Endothelial cell of umbilical vein (primary cell): ENCODE measurements at regions not wholly inside any gene's neighbourhood (a gene's known extent, or its start where the extent isn't known, plus 50 kb on each side); places are given as distances from the start of the nearest gene placed in this dataset.

Experiments used
- BruUV-seq: library from RNA; stranded (reverse); fragments of 400-500 nt; replicated peaks from 2 replicates; lab custom pipeline; 2021; lab: Mats Ljungman, UMichigan
- CTCF ChIA-PET: fragments of 300-600, 350-600 bp; sonication (Branson Sonifier 250); formaldehyde crosslinking; loops from one replicate; lab custom pipeline; 2021; ENCODE audit warnings: antibody characterized with exemption, inconsistent platforms; lab: Charles Lee
- POLR2A ChIA-PET: fragments of 300-600, 350-600 bp; sonication (Branson Sonifier 250); formaldehyde crosslinking; loops from one replicate; lab custom pipeline; 2021; ENCODE audit warnings: antibody characterized with exemption, inconsistent platforms; lab: Charles Lee
- DNase-seq: peaks from one replicate; pipeline ENCODE4 v3.0.0-alpha.2; 2011; ENCODE audit warnings: low read depth, low spot score
- FAIRE-seq: peaks from 2 replicates; lab custom pipeline; 2011; peaks lifted over from hg19 to GRCh38; lab: Jason Lieb, UNC
- H2AFZ ChIP-seq: 2 replicates; pipeline ENCODE4 v1.6.0; 2012; ENCODE audit warnings: low read depth, low read length, control low read depth, inconsistent platforms
- H3K27ac ChIP-seq: 2 replicates; pipeline ENCODE4 v1.5.1; 2011; ENCODE audit warnings: low read depth, mild to moderate bottlenecking, control low read depth, low read length, moderate library complexity; ENCODE audit not compliant: insufficient read depth
- H3K27me3 ChIP-seq, 2 experiments: 2 replicates each; pipeline versions ENCODE4 v1.6.0 to v1.6.1; 2011; ENCODE audit warnings: low read length in 2 of 2, mixed read lengths in 1 of 2; ENCODE audit not compliant: control insufficient read depth in 2 of 2, insufficient read depth in 2 of 2
- H3K36me3 ChIP-seq, 2 experiments: 2 replicates in 1 of 2; 3 replicates in 1 of 2; pipeline ENCODE4 v1.5.1; 2011; ENCODE audit warnings: low read length in 2 of 2, mild to moderate bottlenecking in 1 of 2, moderate library complexity in 1 of 2; ENCODE audit not compliant: control insufficient read depth in 2 of 2, insufficient read depth in 2 of 2; ENCODE audit errors: extremely low read depth in 1 of 2
- H3K4me1 ChIP-seq: 3 replicates; pipeline ENCODE4 v1.5.1; 2011; ENCODE audit warnings: mild to moderate bottlenecking, low read length; ENCODE audit not compliant: control insufficient read depth, insufficient read depth; ENCODE audit errors: extremely low read depth
- H3K4me2 ChIP-seq: 2 replicates; pipeline ENCODE4 v1.6.1; 2011; ENCODE audit warnings: low read length, control low read depth, mixed read lengths; ENCODE audit not compliant: insufficient read depth
- H3K4me3 ChIP-seq, 3 experiments: fragments of 200-600 bp in 1 of 3; sonication (generic), shearing (Covaris generic) in 1 of 3; replicated peaks in 1 of 3; 2 replicates each; pipeline ENCODE4 v1.5.1; 2011 to 2016; ENCODE audit warnings: control low read depth in 3 of 3, low read length in 3 of 3, mild to moderate bottlenecking in 2 of 3, inconsistent platforms in 1 of 3, low read depth in 1 of 3, moderate library complexity in 1 of 3; ENCODE audit not compliant: insufficient read depth in 1 of 3
- H3K79me2 ChIP-seq: 2 replicates; pipeline ENCODE4 v1.6.0; 2012; ENCODE audit warnings: low read length, inconsistent platforms; ENCODE audit not compliant: control insufficient read depth, insufficient read depth
- H3K9ac ChIP-seq: replicated peaks from 2 replicates; pipeline ENCODE3; 2011; ENCODE audit warnings: low read length, control low read depth; ENCODE audit not compliant: insufficient read depth; ENCODE audit errors: extremely low read depth
- H3K9me1 ChIP-seq: replicated peaks from 3 replicates; pipeline ENCODE4 v1.6.0; 2011; ENCODE audit warnings: mild to moderate bottlenecking, low read length; ENCODE audit not compliant: control insufficient read depth, insufficient read depth; ENCODE audit errors: extremely low read depth
- H3K9me3 ChIP-seq: replicated peaks from 2 replicates; pipeline ENCODE4 v1.5.1; 2012; ENCODE audit warnings: low read length, inconsistent platforms; ENCODE audit not compliant: control insufficient read depth, insufficient read depth
- H4K20me1 ChIP-seq: replicated peaks from 2 replicates; pipeline ENCODE3; 2011; ENCODE audit warnings: mild to moderate bottlenecking, low read length; ENCODE audit not compliant: control insufficient read depth, insufficient read depth; ENCODE audit errors: extremely low read depth
- CTCF ChIP-seq, 2 donors: IDR thresholded peaks; 1 replicate in 1 of 2; 2 replicates in 1 of 2; pipeline ENCODE4 v1.5.1; 2011; ENCODE audit warnings: low read length in 2 of 2, mild to moderate bottlenecking in 2 of 2, moderate library complexity in 2 of 2, control low read depth in 1 of 2, inconsistent platforms in 1 of 2, low read depth in 1 of 2; ENCODE audit not compliant: insufficient read depth in 1 of 2; ENCODE audit errors: extremely low read depth in 1 of 2
- EZH2 ChIP-seq: IDR thresholded peaks from 2 replicates; pipeline ENCODE4 v1.6.1; 2012; ENCODE audit warnings: borderline replicate concordance, low read depth, mild to moderate bottlenecking, moderate library complexity, low read length, inconsistent platforms; ENCODE audit not compliant: severe bottlenecking
- FOS ChIP-seq: IDR thresholded peaks from 2 replicates; pipeline ENCODE4 v1.6.1; 2011; ENCODE audit warnings: mild to moderate bottlenecking, low read length, moderate library complexity, borderline replicate concordance; ENCODE audit not compliant: insufficient read depth
- GATA2 ChIP-seq: IDR thresholded peaks from 2 replicates; pipeline ENCODE4 v1.7.0; 2011; ENCODE audit warnings: low read depth, mild to moderate bottlenecking, moderate library complexity, mixed read lengths, low read length; ENCODE audit not compliant: insufficient read length, insufficient read depth
- JUN ChIP-seq: IDR thresholded peaks from 2 replicates; pipeline ENCODE4 v1.6.1; 2011; ENCODE audit warnings: borderline replicate concordance, low read depth; ENCODE audit not compliant: insufficient read length, insufficient read depth
- MAX ChIP-seq: IDR thresholded peaks from 2 replicates; pipeline ENCODE4 v1.6.1; 2011; ENCODE audit not compliant: insufficient read depth, insufficient read length
- MYC ChIP-seq: IDR thresholded peaks from one replicate; pipeline ENCODE4 v1.6.1; 2011; ENCODE audit warnings: mild to moderate bottlenecking, low read depth, low read length
- POLR2A ChIP-seq: IDR thresholded peaks from 2 replicates; pipeline ENCODE4 v1.6.1; 2012; ENCODE audit warnings: low read depth, mild to moderate bottlenecking, control low read depth, low read length
- dilution Hi-C: fragments of 300-500 bp; cut with MboI; formaldehyde crosslinking; loops from one replicate; pipeline ENCODE4 v1.15.0; 2019; ENCODE audit warnings: low sequenced_read_pairs; ENCODE audit not compliant: extremely low pct_ligation_motif_present
- intact Hi-C: fragments of 100-400 bp; cut with micrococcal nuclease; formaldehyde crosslinking; loops from one replicate; pipeline ENCODE4 v1.10.0; 2022

DNA sequence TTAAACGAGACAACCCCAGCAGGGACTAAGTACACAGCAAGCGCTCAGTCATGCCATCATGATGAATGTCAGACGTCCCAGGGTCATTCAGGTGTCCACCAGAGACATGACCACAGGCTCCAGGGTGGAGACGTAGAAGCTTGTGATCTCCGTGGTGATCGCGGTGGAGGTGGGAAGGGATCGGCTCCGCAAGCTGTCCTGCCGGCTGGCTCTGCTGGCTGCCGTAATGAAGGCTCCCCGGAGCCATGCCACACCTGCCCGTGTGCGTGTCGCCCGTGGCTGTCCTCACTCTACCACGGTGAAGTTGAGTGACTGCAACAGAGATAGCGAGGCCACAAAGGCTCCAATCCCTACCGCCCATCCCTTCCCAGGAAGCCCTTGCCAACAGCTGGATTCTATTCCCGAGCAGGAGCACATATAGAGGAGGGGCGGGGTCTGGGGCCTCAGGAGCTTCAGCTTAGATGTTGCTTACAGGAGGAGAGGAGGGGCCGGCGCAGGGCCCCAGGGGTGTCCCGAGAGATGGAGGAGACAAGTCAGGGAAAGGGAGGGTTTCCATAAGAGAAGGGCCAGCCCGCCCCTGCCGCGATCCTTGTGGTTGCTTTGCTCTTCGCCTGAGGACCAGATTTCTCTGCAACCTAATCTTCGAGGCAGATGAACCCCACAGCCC is 332.6 kb upstream of the SFSWAP start:
- CTCF ChIA-PET, result no interaction called here
- Histone ChIP-seq H3K36me3 (no peaks in the 10 kb centered on the region), H3K4me2 (no peak overlapping the region), H3K9me1 (no peaks in the 10 kb centered on the region), H2AFZ (no peak overlapping the region), H3K27me3 (no peaks in the 10 kb centered on the region), H3K27ac (no peak overlapping the region), H4K20me1 (no peaks in the 10 kb centered on the region), H3K4me3 (no peak overlapping the region), H3K9ac (no peak overlapping the region), H3K4me1 (no peaks in the 10 kb centered on the region), H3K79me2 (no peaks in the 10 kb centered on the region), H3K9me3 (no peaks in the 10 kb centered on the region)
- FAIRE-seq (no peak), DNase-seq (no peak)
- POLR2A ChIA-PET, result no interaction called here
- dilution Hi-C loops, result no loop called here
- BruUV-seq, result no TSS peak
- TF ChIP-seq MYC (no peak), GATA2 (no peak), MAX (no peak), CTCF (IDR thresholded peaks at IDR 0.05; ENCODE audit: extremely low read depth in 1 of 2, insufficient read depth in 1 of 2, low read depth in 1 of 2, low read length in 2 of 2) (no peak), FOS (no peak), EZH2 (no peak), JUN (no peak), POLR2A (no peak)
- intact Hi-C loops, result no loop called here
